Activated T-helper 17 cell treated with anti-CD3 and anti-CD28 coated beads, Interleukin-2, amount 50 U/mL, for 72 hours (primary cell): ENCODE measurements at regions not wholly inside any gene's neighbourhood (a gene's known extent, or its start where the extent isn't known, plus 50 kb on each side); places are given as distances from the start of the nearest gene placed in this dataset.
A peak's percentile ranks its signal among the peaks of the same experiment; 100 is the strongest.

ENCODE experiments used
- ATAC-seq: fragments of 150-1000 bp; cut with Tn5 transposase; replicated peaks from 2 replicates; pipeline ENCODE4 v1.10.0; 2021; ENCODE audit warnings: mild to moderate bottlenecking, moderate library complexity
- H3K27ac Mint-ChIP-seq: one replicate; pipeline ENCODE4 v1.8.0; 2022; ENCODE audit warnings: mixed read lengths
- H3K27me3 Mint-ChIP-seq: one replicate; pipeline ENCODE4 v1.8.0; 2022; ENCODE audit warnings: mixed read lengths
- H3K36me3 Mint-ChIP-seq: one replicate; pipeline ENCODE4 v1.8.0; 2022; ENCODE audit warnings: low read depth, mild to moderate bottlenecking, mixed read lengths
- H3K4me1 Mint-ChIP-seq: one replicate; pipeline ENCODE4 v1.8.0; 2022; ENCODE audit warnings: mixed read lengths
- H3K4me3 Mint-ChIP-seq: one replicate; pipeline ENCODE4 v1.8.0; 2022; ENCODE audit warnings: mild to moderate bottlenecking, mixed read lengths
- H3K9me3 Mint-ChIP-seq: one replicate; pipeline ENCODE4 v1.8.0; 2022; ENCODE audit warnings: mixed read lengths

DNA sequence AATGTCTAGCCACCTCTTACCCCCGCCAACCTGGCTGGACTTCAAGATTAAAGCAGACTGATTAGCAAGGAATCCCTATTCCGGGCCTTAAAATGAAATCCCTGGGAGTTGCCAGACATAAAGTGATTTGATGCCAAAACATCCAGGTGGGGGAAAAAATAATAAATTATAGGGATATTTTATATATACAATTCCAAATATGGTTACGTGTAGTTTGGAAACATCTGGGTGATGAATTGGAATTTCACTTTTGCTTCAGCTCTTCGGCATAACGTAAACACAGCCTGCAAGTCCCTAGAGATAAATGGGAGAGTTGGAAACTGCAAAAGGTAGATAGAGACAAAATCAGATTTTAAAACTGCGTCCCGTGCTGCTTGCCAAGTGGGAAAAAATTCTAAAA is 545.5 kb upstream of the MDFIC2 start:
- Mint-ChIP-seq H3K36me3 (no peaks in the 10 kb centered on the region), H3K27ac (no peak overlapping the region), H3K4me1 (peaks cover 26% of the 10 kb centered on the region), H3K27me3 (peaks cover 32% of the 10 kb centered on the region), H3K4me3 (no peak overlapping the region), H3K9me3 (no peaks in the 10 kb centered on the region)
- ATAC-seq = no peak

DNA sequence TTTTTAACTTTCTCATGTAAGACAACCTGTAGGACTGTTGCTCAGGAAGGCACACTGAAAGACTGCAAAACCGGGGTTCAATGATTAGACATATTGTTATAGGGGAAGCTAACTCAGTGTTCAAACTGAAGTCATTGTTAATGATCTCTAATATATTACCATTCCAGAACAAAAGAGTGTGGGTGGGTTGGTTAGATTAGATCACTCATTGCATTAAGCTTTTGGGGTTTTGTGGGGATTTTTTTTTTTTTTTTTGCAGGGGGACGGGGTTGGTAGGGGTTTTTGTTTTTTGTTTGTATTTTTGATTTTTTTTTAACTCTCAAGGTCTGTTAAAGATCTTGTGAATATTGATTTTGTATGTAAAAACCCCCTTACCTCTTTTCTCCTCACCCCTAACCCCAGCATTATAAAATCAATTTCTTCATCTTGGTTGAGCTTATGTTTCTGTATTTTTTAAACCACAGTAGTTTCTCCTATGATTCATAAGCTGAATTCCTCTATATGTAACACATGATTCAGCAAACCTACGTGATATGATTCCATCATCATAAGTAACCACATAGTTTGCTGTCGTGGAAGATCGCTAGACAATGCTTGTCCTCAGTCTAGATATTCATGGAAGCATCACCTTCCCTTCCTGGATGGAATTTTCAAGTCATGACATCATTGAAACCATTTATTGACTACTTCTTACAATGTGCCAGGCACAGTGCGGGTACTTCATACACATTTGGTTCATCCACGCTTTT is 544.1 kb upstream of the MDFIC2 start:
- ATAC-seq = peak; percentile 94
- no peaks in the 10 kb centered on the region for H3K36me3 Mint-ChIP-seq
- H3K9me3 Mint-ChIP-seq = no peaks in the 10 kb centered on the region
- H3K27me3 Mint-ChIP-seq = peaks cover 30% of the 10 kb centered on the region
- peak overlapping the region; percentile 16 for H3K4me3 Mint-ChIP-seq
- H3K4me1 Mint-ChIP-seq = peaks cover 20% of the 10 kb centered on the region
- H3K27ac Mint-ChIP-seq = peak overlapping the region; percentile 79

DNA sequence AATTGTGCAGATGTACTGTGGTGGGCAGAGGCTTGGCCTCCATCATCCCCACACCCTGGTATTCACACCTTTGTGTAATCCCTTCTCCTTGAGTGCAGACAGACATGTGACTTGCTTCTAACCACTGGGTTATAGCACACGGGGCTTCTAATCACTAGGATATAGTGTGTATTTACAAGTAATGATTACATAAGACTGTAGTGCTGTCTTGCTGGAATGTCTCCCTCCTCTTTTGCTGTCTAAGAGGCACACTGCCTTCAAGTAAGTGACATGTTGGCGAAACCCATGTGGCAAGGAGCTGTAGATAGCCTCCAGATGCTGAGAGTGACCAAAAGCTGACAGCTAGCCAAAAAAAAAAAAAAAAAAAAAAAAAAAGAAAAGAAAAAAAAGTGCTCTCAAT is 542.7 kb upstream of the MDFIC2 start:
- Mint-ChIP-seq H3K4me1 (peaks cover 15% of the 10 kb centered on the region), H3K27ac (no peak overlapping the region), H3K36me3 (no peaks in the 10 kb centered on the region), H3K27me3 (peaks cover 24% of the 10 kb centered on the region), H3K4me3 (no peak overlapping the region), H3K9me3 (no peaks in the 10 kb centered on the region)
- no peak for ATAC-seq

DNA sequence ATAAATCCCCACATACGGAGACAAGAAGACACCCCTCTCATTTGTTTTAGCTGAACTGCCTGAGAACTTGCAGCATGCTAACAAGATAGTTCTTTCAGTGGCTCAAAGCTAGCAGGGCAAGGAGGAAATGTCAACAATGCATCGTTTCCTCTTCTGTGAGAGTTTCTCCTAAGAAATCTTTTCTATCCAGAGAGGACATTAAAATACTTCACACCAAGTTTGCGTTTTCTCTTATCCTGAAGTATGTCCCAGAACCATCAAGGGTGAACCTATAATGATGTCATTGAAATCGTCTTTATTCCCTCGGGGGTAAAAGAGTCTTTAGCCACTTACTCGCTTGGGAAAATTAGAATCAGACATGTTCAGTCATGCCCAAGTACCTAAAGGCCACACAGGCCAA is 541.7 kb upstream of the MDFIC2 start:
- Mint-ChIP-seq H3K27ac (no peak overlapping the region), H3K27me3 (peaks cover 21% of the 10 kb centered on the region), H3K4me3 (no peak overlapping the region), H3K9me3 (no peaks in the 10 kb centered on the region), H3K36me3 (no peaks in the 10 kb centered on the region), H3K4me1 (peaks cover 15% of the 10 kb centered on the region)
- ATAC-seq = no peak

DNA sequence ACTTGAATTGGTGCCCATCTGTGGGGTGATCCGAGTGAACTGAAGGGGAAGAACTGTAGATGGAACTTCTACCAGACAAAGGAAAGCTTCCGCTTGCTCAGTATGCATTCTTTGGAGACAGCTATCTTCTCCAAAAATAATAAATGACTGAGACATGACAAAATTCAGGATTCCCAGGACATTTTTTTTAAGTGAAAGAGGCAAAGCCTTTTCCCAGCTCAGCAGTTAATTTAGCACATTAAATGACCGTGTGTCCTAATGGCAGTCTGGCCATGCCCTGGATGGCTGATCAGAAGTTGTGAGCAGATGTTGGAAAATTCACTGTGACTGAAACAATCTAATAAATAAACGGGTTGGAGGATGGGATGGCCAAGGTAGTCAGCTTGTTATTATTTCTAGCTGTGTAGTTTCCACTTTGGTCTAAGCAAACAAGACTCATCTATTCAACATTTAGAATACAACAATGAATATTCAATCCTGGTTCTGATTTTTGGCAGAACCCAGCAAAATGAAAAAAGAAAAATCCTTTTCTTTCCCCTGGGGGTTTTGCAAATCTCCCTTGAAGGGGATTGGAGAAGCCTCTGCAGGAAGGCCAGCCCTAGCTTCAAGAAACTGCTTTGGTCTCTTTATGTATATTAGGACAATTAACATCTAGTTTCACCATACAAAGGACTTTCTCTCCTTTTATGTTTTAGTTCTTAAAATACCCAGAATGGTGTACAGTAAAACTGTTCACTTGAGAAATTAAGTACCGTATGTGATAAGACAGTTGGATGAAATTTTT is 540.9 kb upstream of the MDFIC2 start:
- H3K4me1 Mint-ChIP-seq = peaks cover 15% of the 10 kb centered on the region
- H3K9me3 Mint-ChIP-seq = no peaks in the 10 kb centered on the region
- no peak for ATAC-seq
- H3K4me3 Mint-ChIP-seq = no peak overlapping the region
- no peaks in the 10 kb centered on the region for H3K36me3 Mint-ChIP-seq
- H3K27ac Mint-ChIP-seq = no peak overlapping the region
- H3K27me3 Mint-ChIP-seq = peaks cover 21% of the 10 kb centered on the region

DNA sequence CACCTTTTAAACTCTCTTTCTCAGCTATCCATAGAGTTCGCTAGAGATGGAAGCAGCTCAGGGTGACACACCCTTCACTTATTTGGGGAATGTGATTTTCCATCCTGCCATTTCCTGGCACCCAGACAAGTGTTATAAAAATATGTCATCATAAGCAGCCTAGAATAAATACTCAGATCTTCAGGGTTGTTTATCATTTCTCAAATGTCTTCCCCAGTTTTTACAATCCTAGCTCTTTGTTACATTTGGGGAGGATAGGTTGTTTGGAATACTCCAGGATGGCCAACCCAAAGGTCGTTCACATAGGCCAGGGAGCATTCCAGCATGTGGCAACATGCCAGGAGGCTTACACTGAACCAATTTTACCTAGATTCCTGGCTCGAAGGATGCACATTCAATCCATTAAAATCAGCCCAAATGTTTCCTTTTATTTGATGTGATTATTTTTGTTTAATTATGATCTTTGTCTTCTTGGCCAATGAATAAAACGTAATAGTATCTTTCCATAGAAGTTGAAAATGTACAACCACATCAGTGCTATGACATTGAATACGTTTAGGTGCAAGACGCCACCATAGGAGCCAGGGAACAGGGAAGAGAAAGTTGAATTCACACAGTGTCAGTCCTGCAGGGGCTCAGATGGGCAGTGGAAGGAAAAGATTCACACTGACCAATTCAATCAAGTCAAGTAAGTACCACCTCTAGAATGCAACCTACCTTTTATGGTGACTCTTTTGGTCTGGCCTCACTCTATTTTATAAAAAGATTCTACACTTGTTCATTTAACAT is 537.7 kb upstream of the MDFIC2 start:
- Mint-ChIP-seq H3K27ac (no peak overlapping the region), H3K4me3 (no peak overlapping the region), H3K27me3 (peaks cover 24% of the 10 kb centered on the region), H3K9me3 (no peaks in the 10 kb centered on the region), H3K36me3 (no peaks in the 10 kb centered on the region), H3K4me1 (peaks cover 4% of the 10 kb centered on the region)
- ATAC-seq = no peak

DNA sequence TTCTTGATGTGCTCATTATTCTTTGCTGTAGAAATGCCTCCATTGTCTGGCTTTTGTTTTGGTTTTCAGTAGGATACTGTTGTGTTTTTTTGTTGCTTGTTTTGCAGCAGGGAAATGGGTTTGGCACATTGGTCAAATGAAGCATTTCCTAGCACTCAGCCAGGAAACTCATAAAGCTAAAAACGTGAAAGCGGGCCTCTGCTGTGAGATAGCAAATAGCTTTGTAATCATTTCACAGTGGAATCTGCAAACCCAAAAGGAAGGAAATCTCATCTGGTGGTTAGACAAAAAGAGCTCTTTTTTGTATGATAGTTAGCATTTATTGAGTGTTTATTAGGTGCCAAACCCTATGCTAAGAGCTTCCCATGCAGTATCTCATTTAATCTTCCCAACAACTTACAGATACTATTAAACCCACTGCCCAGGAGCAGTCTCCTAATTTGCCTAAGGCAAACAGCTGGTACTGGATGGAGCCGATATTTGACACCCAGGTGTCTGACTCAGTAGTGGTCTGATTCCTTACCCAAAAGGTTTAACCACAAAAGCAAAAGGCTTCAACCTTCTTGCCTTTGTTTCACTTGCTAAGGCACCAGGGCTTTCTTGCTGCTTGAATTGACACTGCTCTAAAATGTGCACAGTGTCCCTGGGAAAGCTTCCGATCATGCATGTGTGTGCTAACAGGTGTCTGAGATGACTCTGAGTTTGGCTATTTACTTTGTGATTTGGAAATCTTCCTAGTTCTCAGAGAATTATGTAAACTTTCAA is 527.9 kb upstream of the MDFIC2 start:
- Mint-ChIP-seq H3K4me1 (peaks cover 15% of the 10 kb centered on the region), H3K27ac (no peak overlapping the region), H3K9me3 (no peaks in the 10 kb centered on the region), H3K4me3 (no peak overlapping the region), H3K36me3 (no peaks in the 10 kb centered on the region), H3K27me3 (peaks cover 5% of the 10 kb centered on the region)
- peak; percentile 81 for ATAC-seq

DNA sequence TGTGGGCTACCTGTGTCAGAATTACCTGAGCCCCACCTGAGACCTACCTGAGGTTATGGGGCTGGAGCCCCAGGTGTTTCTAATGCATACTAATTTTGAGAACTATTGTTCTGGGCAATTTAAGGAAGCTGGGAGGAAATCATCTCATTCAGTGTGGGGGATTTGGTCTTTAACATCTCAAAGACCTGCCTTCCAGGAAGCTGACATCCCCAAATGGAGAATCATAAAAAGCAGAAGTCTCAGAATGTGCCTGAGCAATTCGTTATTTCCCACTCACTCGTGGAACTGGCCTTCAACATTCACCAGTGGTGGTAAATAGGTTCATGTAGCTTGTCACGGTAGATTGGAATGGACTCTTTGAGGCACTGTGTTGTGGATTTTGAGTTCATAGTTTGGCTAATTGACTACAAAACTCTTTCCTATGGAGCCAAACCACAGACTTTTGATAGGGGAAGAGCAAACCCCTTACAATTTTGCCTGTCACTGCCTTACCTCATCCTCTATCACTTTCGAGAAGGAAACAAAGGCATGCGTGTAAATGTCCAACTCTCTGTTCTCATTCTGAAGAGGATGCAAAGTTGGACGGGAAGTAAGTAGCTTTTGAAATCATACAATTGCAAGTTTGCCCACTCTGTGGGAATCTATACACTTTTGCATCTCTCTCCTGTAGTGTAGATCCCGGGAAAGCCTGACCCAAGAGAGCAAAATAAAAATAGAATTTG is 521.0 kb upstream of the MDFIC2 start:
- no peak overlapping the region for H3K4me3 Mint-ChIP-seq
- no peak overlapping the region for H3K27ac Mint-ChIP-seq
- H3K4me1 Mint-ChIP-seq = peaks cover 6% of the 10 kb centered on the region
- peaks cover 9% of the 10 kb centered on the region for H3K27me3 Mint-ChIP-seq
- ATAC-seq = no peak
- H3K36me3 Mint-ChIP-seq = no peaks in the 10 kb centered on the region
- H3K9me3 Mint-ChIP-seq = no peaks in the 10 kb centered on the region

DNA sequence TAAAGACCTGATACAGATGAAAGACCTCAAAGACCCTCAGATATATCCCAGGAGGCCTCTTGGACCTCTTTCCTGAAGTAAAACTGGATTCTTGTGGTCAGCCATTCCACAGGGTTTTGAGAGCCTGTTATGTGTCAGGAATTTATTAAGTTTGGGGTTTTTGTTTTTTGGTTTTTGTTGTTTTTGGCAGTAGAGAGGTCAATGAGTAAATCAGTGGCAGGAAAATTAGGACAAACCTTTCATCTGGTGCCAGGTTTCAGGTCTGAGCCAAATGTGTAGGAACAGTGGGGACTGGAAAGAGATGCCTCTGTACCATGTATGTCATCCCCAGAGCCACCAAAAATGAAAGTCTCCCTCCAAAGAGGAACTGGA is 520.4 kb upstream of the MDFIC2 start:
- ATAC-seq = no peak

DNA sequence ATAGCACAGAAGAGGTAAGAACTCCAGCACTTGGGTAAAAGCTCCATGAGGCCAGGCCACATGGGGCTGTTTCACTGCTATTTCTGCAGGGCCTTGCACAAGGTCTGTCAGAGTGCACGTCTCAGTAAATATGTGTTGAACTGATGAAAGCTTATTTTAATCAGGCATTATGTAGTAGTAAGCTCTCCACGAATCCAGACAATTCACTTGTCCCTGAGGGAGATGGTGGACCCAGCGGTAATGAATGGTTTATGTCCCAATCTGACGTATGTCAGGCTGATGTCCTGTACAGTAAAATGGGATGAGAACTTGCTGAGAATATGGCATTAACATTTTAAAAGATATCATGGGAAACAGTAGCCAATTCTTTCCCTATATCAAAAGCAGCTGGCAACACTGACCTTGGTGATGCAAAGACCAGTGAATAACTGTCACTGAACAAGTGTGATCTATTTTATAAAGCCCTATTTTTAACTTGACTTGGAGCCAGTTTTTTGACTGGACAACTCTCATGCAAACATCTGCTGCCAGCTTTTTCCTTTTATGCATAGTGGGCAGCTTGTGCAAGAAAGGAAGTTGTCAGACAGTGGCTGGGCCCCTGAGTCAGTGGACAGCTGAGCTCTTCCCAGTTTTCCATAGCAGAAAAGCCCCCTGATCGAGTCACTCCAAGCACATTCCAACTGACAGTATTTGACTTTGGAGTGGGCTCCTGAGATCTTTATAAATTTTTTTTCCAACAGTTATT is 519.8 kb upstream of the MDFIC2 start:
- no peaks in the 10 kb centered on the region for H3K9me3 Mint-ChIP-seq
- no peaks in the 10 kb centered on the region for H3K36me3 Mint-ChIP-seq
- no peaks in the 10 kb centered on the region for H3K4me1 Mint-ChIP-seq
- peaks cover 4% of the 10 kb centered on the region for H3K27me3 Mint-ChIP-seq
- no peak for ATAC-seq
- no peak overlapping the region for H3K27ac Mint-ChIP-seq
- no peak overlapping the region for H3K4me3 Mint-ChIP-seq

More for the DNA sequence above, 520.4 kb upstream of the MDFIC2 start:
- Mint-ChIP-seq H3K4me3 (no peak overlapping the region), H3K4me1 (peaks cover under 1% of the 10 kb centered on the region), H3K9me3 (no peaks in the 10 kb centered on the region), H3K27ac (no peak overlapping the region), H3K27me3 (peaks cover 4% of the 10 kb centered on the region), H3K36me3 (no peaks in the 10 kb centered on the region)

DNA sequence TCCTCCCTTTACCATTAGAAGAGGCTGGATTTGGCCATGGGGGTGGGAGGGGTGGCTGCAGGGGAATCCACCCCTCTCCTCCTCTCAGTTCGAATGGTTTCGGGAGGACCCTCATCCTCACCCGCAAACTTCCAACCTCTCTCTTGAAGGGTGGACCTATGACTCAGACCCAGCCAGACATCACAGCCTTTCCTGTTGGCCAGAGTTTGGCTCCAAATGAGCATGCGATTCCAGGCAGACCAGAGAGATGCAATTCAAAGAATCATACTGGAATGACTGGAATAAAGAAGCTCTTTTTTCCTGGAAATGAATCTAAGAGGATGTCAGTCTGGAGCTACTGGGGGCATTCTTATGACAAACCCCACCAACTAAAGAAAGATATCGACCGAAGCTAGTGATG is 516.7 kb upstream of the MDFIC2 start:
- no peak overlapping the region for H3K27ac Mint-ChIP-seq
- H3K27me3 Mint-ChIP-seq = peaks cover 4% of the 10 kb centered on the region

DNA sequence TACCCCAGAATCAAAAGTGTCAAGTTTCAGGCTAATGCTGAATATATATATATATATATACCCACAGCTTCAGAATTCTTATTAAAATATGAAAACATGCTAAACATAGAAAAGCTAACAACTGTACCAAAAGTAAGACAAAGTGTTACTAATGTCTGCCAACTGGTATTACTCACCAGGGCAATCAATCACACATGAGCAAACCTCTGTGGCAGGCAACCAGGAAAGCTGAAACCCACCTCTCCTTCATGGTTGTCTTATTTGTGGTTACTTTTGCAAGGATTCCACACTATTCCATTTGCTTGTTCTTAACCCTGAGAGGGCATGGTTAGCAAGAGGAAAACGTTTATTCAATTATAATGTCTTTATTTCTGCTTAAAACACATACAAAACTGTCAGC is 512.3 kb upstream of the MDFIC2 start:
- Mint-ChIP-seq H3K4me3 (no peak overlapping the region), H3K9me3 (no peaks in the 10 kb centered on the region), H3K36me3 (no peaks in the 10 kb centered on the region), H3K27me3 (no peaks in the 10 kb centered on the region), H3K4me1 (no peaks in the 10 kb centered on the region), H3K27ac (no peak overlapping the region)
- no peak for ATAC-seq

More for the DNA sequence above, 516.7 kb upstream of the MDFIC2 start:
- Mint-ChIP-seq H3K4me3 (no peak overlapping the region), H3K36me3 (no peaks in the 10 kb centered on the region), H3K4me1 (no peaks in the 10 kb centered on the region), H3K9me3 (no peaks in the 10 kb centered on the region)
- no peak for ATAC-seq

DNA sequence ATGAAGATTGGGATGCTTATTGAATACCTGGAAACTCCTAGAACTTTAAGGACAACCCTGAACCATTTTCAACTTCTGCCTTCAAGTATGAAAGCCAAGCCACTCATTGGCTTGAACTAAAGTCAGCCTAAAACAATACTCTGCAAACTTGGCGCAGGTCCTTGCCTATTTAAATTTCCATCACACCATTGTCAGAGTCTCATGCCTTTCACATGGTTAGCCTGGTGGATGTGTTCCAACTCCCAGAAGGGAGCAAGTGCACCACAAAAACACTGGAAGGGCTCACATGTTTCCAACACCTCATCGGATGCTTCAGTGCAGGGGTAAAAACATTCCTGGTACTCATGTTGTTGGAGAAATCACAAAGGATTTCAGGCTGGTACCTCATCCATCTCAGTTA is 511.6 kb upstream of the MDFIC2 start:
- no peaks in the 10 kb centered on the region for H3K27me3 Mint-ChIP-seq
- H3K36me3 Mint-ChIP-seq = no peaks in the 10 kb centered on the region
- H3K4me1 Mint-ChIP-seq = no peaks in the 10 kb centered on the region
- no peak for ATAC-seq
- H3K4me3 Mint-ChIP-seq = no peak overlapping the region
- no peak overlapping the region for H3K27ac Mint-ChIP-seq
- no peaks in the 10 kb centered on the region for H3K9me3 Mint-ChIP-seq
